GM12892 (cell line): ENCODE measurements at regions not wholly inside any gene's neighbourhood (a gene's known extent, or its start where the extent isn't known, plus 50 kb on each side); places are given as distances from the start of the nearest gene placed in this dataset.

Source experiments
- POLR2AphosphoS5 ChIP-seq: IDR thresholded peaks from 2 replicates; pipeline ENCODE4 v1.6.1; 2011; ENCODE audit warnings: low read depth, low read length, control low read depth
- TAF1 ChIP-seq: IDR thresholded peaks from 2 replicates; pipeline ENCODE4 v1.6.1; 2011; ENCODE audit warnings: low read depth, mild to moderate bottlenecking, control low read depth, low read length, borderline replicate concordance

DNA sequence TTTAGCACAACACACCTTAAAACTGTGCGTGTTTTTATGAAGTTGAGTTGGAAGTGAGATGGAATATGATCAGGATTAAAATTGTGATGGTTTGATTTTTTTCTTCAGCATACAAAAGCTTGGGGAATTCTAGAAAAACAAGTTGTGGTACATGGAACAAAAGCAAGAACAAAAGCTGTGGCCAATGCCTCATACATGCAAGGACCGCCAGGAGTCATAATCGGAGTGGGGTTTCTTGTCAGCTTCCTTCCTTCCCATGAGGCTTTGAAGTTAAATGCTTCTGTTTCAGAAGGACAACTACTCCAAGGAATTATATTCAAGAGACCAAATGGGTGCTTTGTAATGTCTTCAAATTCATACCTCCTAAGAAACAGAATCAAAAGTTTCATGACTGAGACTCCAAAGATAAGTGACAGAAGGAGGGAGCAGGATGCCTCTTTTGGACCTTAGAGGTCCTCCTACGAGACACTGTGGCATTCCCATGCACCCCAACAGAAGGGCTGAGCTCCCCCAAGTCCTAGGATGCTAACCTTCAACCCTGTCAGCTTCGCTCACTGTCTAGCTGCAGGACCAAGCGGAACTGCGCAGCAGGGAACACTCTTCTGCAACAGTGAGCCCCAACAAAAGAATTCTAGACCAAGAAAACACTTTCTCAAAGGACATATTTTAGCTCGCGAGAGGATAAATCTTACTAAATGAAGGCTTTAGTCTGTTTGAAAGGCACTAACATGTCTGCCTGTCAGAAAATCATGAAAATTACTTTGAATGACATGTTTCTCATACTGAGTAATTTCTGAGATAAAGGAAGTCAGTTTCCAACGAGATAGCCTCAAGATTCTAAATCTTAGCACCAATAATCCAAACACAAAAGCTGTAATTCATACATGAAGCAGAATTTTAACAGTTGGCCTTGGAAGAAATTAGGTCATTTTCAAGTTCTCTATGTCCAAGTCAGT lies 108.5 kb upstream of the NHSL1 start:
- TF ChIP-seq POLR2AphosphoS5 (no peak), TAF1 (no peak)
